GM10266 (cell line): ENCODE measurements at regions not wholly inside any gene's neighbourhood (a gene's known extent, or its start where the extent isn't known, plus 50 kb on each side); places are given as distances from the start of the nearest gene placed in this dataset.

Experiments
- DNase-seq: peaks from one replicate; pipeline ENCODE4 v3.0.0; 2012; ENCODE audit errors: extremely low spot score
- TF ChIP-seq, protein P1 (sequence below): IDR thresholded peaks from 2 replicates; pipeline ENCODE4 v1.5.1; 2012; ENCODE audit warnings: mild to moderate bottlenecking, low read depth; ENCODE audit not compliant: control insufficient read depth, insufficient read depth; ENCODE audit errors: missing control alignments

GRCh38 chr9:86557918-86558317 lies 203.7 kb upstream of the TUT7 start:
- TF ChIP-seq, protein P1, sequence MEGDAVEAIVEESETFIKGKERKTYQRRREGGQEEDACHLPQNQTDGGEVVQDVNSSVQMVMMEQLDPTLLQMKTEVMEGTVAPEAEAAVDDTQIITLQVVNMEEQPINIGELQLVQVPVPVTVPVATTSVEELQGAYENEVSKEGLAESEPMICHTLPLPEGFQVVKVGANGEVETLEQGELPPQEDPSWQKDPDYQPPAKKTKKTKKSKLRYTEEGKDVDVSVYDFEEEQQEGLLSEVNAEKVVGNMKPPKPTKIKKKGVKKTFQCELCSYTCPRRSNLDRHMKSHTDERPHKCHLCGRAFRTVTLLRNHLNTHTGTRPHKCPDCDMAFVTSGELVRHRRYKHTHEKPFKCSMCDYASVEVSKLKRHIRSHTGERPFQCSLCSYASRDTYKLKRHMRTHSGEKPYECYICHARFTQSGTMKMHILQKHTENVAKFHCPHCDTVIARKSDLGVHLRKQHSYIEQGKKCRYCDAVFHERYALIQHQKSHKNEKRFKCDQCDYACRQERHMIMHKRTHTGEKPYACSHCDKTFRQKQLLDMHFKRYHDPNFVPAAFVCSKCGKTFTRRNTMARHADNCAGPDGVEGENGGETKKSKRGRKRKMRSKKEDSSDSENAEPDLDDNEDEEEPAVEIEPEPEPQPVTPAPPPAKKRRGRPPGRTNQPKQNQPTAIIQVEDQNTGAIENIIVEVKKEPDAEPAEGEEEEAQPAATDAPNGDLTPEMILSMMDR: no peak
- no peak for DNase-seq

GRCh38 chr9:86557063-86557766 lies 203.0 kb upstream of the TUT7 start:
- DNase-seq: no peak
- TF ChIP-seq, protein P1: no peak

- TF ChIP-seq, protein P1: no peak
Measured at GRCh38 chr9:86555661-86556060, 201.5 kb upstream of the TUT7 start.

DNA sequence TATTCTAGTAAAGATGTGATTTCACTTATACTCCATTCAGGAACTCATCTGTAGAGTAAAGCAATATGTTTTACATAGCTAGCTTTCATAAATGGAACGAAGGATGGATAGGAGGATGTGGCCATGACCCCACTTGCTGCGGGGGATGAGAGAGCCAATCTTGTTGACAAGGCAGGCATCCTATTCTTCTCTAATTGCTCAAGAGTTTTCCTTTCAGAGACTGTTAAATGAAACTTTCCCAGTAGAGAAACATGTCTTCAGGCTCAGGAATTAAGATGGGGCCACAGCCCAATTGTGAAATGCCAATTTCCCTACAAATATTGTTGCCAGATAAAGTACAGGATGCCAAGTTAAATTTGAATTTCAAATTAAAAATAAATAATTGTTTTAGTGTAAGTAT lies 196.2 kb upstream of the TUT7 start:
- DNase-seq: no peak
- TF ChIP-seq, protein P1: no peak

More at GRCh38 chr9:86555661-86556060, 201.5 kb upstream of the TUT7 start:
- DNase-seq: no peak

DNA sequence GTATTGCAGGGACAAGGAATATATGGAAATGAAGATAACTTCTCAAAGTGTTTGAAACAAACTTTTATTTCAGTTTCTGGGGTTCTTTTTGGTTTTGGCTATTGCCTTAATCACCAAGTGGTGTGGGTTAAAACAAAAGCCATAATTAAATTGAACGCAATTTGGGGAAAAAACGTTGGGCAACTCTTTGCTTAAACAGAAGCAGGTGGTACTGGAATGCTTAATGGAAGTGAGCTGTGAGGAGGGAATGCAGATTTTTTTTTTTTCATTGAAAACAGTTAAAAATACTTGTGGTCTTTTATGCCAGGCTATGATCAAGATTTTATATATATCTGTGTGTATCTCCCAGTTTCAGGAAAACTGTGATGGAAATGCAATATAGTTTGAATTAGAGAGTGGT lies 195.7 kb upstream of the TUT7 start:
- TF ChIP-seq, protein P1: no peak
- no peak for DNase-seq

DNA sequence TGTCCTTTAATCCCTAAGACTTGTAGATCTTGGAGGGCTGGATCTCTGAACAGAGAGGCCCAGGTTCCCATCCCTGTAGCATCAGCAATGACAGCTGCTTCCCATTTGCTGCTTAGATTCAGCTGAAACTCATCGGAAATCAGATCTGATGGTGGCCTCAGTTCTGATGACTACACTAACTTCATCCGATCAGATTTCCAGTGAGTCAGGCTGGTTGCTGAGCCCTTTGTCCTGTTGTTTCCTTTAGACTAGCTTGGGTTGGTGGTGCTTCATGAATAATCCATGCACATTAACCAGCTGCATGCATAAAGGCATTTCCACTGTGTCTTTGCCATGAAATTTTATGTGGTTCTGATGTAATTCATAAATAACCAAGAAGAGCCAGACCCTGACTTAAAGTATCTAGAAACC lies 195.2 kb upstream of the TUT7 start:
- DNase-seq: no peak
- TF ChIP-seq, protein P1: no peak

- TF ChIP-seq, protein P1: no peak
- no peak for DNase-seq
Measured at GRCh38 chr9:86548220-86548619, 194.0 kb upstream of the TUT7 start.
